LNCaP clone FGC (cell line): ENCODE measurements at regions not wholly inside any gene's neighbourhood (a gene's known extent, or its start where the extent isn't known, plus 50 kb on each side); places are given as distances from the start of the nearest gene placed in this dataset.

Experiments
- DNase-seq: peaks from one replicate; pipeline ENCODE4 v3.0.0-alpha.2; 2011; ENCODE audit warnings: low read depth
- H3K4me3 ChIP-seq: 2 replicates; pipeline ENCODE4 v1.5.1; 2011; ENCODE audit warnings: mild to moderate bottlenecking, low read depth, low read length, control low read depth
- CTCF ChIP-seq: IDR thresholded peaks from 2 replicates; pipeline ENCODE4 v1.5.1; 2012; ENCODE audit warnings: mild to moderate bottlenecking; ENCODE audit not compliant: control insufficient read depth, insufficient read depth; ENCODE audit errors: extremely low read depth

GRCh38 chr2:217555081-217555876 is 447.5 kb downstream of the TNS1 start:
- no peak for DNase-seq
- TF ChIP-seq CTCF: no peak
- H3K4me3 ChIP-seq: no peak overlapping the region

- no peak for TF ChIP-seq CTCF
- no peak overlapping the region for H3K4me3 ChIP-seq
- DNase-seq: no peak
These were observed 449.1 kb downstream of the TNS1 start for GRCh38 chr2:217553679-217554078.

GRCh38 chr2:217553202-217553601 is 449.6 kb downstream of the TNS1 start:
- DNase-seq: no peak
- TF ChIP-seq CTCF: no peak
- no peak overlapping the region for H3K4me3 ChIP-seq

- DNase-seq: no peak
- H3K4me3 ChIP-seq: no peak overlapping the region
- no peak for TF ChIP-seq CTCF
These were observed 450.7 kb downstream of the TNS1 start for GRCh38 chr2:217552081-217552480.

GRCh38 chr2:217551252-217551899 is 451.4 kb downstream of the TNS1 start:
- no peak overlapping the region for H3K4me3 ChIP-seq
- DNase-seq: no peak
- TF ChIP-seq CTCF: no peak

GRCh38 chr2:217539126-217539525 is 463.7 kb downstream of the TNS1 start:
- H3K4me3 ChIP-seq: no peak overlapping the region
- TF ChIP-seq CTCF: no peak
- no peak for DNase-seq
